Germinal center (tissue), 1 donor: ENCODE measurements at regions not wholly inside any gene's neighbourhood (a gene's known extent, or its start where the extent isn't known, plus 50 kb on each side); places are given as distances from the start of the nearest gene placed in this dataset.
A peak's percentile ranks its signal among the peaks of the same experiment; 100 is the strongest.
"Not testable (repeated sequence)": the region's sequence is repeated elsewhere in the genome, so short reads cannot be mapped to it uniquely, and the experiment has no call there.

Source experiments
- DNase-seq: peaks from one replicate; pipeline ENCODE4 v3.0.0; 2012; ENCODE audit warnings: mixed read lengths, low spot score

- DNase-seq: no peak
Observed at GRCh38 chrX:13476384-13476783, 93.0 kb upstream of the EGFL6 start.

GRCh38 chrX:13474164-13474516, 95.3 kb upstream of the EGFL6 start:
- DNase-seq: peak; percentile 8

GRCh38 chrX:13473442-13474163, 95.8 kb upstream of the EGFL6 start:
- peak; percentile 34 for DNase-seq

- no peak for DNase-seq
Observed at GRCh38 chrX:13472975-13473374, 96.4 kb upstream of the EGFL6 start.

GRCh38 chrX:13471269-13471668, 98.1 kb upstream of the EGFL6 start:
- DNase-seq: no peak

- DNase-seq: no peak
Observed at GRCh38 chrX:13470685-13470977, 98.8 kb upstream of the EGFL6 start.

- DNase-seq: no peak
Observed at GRCh38 chrX:13469963-13470684, 99.3 kb upstream of the EGFL6 start.

- no peak for DNase-seq
Observed at GRCh38 chrX:13468096-13468495, 101.3 kb upstream of the EGFL6 start.

GRCh38 chrX:13467243-13467642, 102.2 kb upstream of the EGFL6 start:
- DNase-seq: no peak

- no peak for DNase-seq
Observed at GRCh38 chrX:13464599-13465275, 104.7 kb upstream of the EGFL6 start.

- DNase-seq: no peak
Observed at GRCh38 chrX:13463608-13464007, 105.8 kb upstream of the EGFL6 start.

GRCh38 chrX:13452283-13452682, 117.1 kb upstream of the EGFL6 start:
- DNase-seq: no peak

GRCh38 chrX:13449441-13449840, 120.0 kb upstream of the EGFL6 start:
- DNase-seq: no peak

GRCh38 chrX:13448941-13449340, 120.5 kb upstream of the EGFL6 start:
- DNase-seq: no peak

GRCh38 chrX:13441608-13442007, 121.8 kb upstream of the ATXN3L start:
- DNase-seq: not testable (repeated sequence)

- DNase-seq: no peak
Observed at GRCh38 chrX:13440176-13440575, 120.3 kb upstream of the ATXN3L start.

- DNase-seq: no peak
Observed at GRCh38 chrX:13433298-13433605, 113.4 kb upstream of the ATXN3L start.

GRCh38 chrX:13432414-13433297, 112.8 kb upstream of the ATXN3L start:
- no peak for DNase-seq

- no peak for DNase-seq
Observed at GRCh38 chrX:13430136-13430827, 110.4 kb upstream of the ATXN3L start.

- DNase-seq: no peak
Observed at GRCh38 chrX:13428053-13428786, 108.4 kb upstream of the ATXN3L start.

GRCh38 chrX:13427441-13428052, 107.7 kb upstream of the ATXN3L start:
- DNase-seq: no peak
